ENCODE measurements at regions not wholly inside any gene's neighbourhood (a gene's known extent, or its start where the extent isn't known, plus 50 kb on each side); places are given as distances from the start of the nearest gene placed in this dataset.

GRCh38 chr19:28486473-28486872 is 726.5 kb downstream of the UQCRFS1 start:
- Histone ChIP-seq H3K27me3 (no peaks in the 10 kb centered on the region), H3K4me3 (no peak overlapping the region), H3K27ac (no peak overlapping the region), H3K9me3 (no peaks in the 10 kb centered on the region), H3K4me1 (ENCODE audit: insufficient read depth) (no peaks in the 10 kb centered on the region), H3K36me3 (no peaks in the 10 kb centered on the region)
- TF ChIP-seq POLR2A (IDR thresholded peaks at IDR 0.05) (no peak), CTCF (IDR thresholded peaks at IDR 0.05) (no peak), EP300 (IDR thresholded peaks at IDR 0.05) (no peak)
- 40 to 47% (median 45%) methylated on average over 3 of the region's 3 CpGs for WGBS, 3 donors
- intact Hi-C loops (cut with DNase I): no loop called here
- DNase-seq: no peak

- intact Hi-C loops (cut with DNase I): no loop called here
- no peaks in the 10 kb centered on the region for H3K4me1 ChIP-seq (ENCODE audit: insufficient read depth)
- no peaks in the 10 kb centered on the region for H3K27me3 ChIP-seq
- no peak overlapping the region for H3K4me3 ChIP-seq
- H3K36me3 ChIP-seq: no peaks in the 10 kb centered on the region
- DNase-seq: no peak
- H3K27ac ChIP-seq: no peak overlapping the region
- 47 to 57% (median 53%) methylated on average over 9 of the region's 9 CpGs for WGBS, 3 donors
- no peaks in the 10 kb centered on the region for H3K9me3 ChIP-seq
- TF ChIP-seq POLR2A (IDR thresholded peaks at IDR 0.05) (no peak), EP300 (IDR thresholded peaks at IDR 0.05) (no peak), CTCF (IDR thresholded peaks at IDR 0.05) (no peak)
These were observed 727.7 kb downstream of the UQCRFS1 start for GRCh38 chr19:28485292-28485691.

DNA sequence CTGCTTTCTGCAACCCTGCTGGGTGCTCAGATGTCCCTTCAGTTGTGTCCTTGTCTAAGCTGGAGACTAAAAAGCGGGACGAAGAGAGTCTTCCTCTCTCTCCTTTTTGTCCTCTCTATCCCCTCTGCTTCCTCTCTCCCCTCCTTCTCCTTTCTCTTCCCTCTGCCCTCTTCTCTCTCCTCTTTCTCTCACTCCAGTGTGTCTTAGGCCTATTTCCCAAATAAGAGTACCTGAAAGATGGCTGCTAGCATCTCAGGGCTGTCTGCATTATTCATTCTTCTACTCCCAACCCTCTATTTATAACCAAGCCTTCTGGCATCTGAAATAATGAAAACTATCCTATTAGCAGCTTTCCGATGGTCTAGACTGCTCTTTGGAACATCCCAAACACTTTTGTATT is 729.8 kb downstream of the UQCRFS1 start:
- H3K27me3 ChIP-seq: no peaks in the 10 kb centered on the region
- no peak for DNase-seq
- intact Hi-C loops (cut with DNase I): no loop called here
- no peaks in the 10 kb centered on the region for H3K4me1 ChIP-seq (ENCODE audit: insufficient read depth)
- H3K36me3 ChIP-seq: no peaks in the 10 kb centered on the region
- no peaks in the 10 kb centered on the region for H3K9me3 ChIP-seq
- H3K4me3 ChIP-seq: no peak overlapping the region
- TF ChIP-seq CTCF (IDR thresholded peaks at IDR 0.05) (no peak), EP300 (IDR thresholded peaks at IDR 0.05) (no peak), POLR2A (IDR thresholded peaks at IDR 0.05) (no peak)
- 62 to 93% (median 73%) methylated on average over 3 of the region's 3 CpGs for WGBS, 3 donors
- no peak overlapping the region for H3K27ac ChIP-seq

DNA sequence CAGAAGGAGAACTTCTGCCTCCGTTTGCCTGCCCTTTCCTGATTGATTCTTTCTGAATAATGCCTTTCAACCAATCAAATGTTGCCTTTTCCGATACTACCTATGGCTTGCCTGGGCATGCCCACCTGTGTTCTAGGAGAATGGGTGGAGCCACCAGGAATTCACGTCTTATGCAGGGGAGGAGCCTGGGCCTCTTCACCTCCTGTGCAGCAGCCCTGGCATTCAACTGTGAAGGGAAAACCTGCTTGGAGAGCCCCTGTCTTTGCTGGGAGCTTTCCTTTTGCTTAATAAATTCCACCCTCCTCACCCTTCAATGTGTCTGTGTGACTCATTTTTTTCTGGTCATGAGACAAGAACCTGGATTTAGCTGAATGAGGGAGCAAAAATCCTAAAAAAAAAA is 730.7 kb downstream of the UQCRFS1 start:
- no peak overlapping the region for H3K4me3 ChIP-seq
- H3K27ac ChIP-seq: no peak overlapping the region
- H3K9me3 ChIP-seq: no peaks in the 10 kb centered on the region
- no peaks in the 10 kb centered on the region for H3K36me3 ChIP-seq
- no peaks in the 10 kb centered on the region for H3K4me1 ChIP-seq (ENCODE audit: insufficient read depth)
- intact Hi-C loops (cut with DNase I): no loop called here
- 58 to 70% (median 63%) methylated on average over 3 of the region's 3 CpGs for WGBS, 3 donors
- TF ChIP-seq CTCF (IDR thresholded peaks at IDR 0.05): no peak
- no peak for TF ChIP-seq POLR2A (IDR thresholded peaks at IDR 0.05)
- no peak for TF ChIP-seq EP300 (IDR thresholded peaks at IDR 0.05)
- DNase-seq: no peak
- H3K27me3 ChIP-seq: no peaks in the 10 kb centered on the region

DNA sequence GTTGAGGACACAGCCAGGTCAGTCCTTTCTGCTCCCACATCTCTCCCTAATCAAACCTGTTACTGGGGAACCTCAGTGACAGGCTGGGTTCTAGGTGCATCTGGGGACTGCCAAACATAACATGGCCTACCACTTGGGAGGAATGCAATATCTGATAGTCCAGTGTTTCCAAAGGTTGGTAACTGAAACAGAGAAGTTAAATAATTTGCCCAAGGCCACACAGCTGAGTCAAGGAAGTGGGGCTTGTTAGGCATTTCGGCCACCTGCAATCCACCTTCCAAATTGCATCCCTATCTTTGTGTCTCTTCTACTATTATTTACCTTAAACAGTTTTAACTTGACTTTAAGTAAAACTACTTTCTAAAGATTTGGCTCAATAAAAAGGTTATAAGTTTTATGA is 731.3 kb downstream of the UQCRFS1 start:
- WGBS, 3 donors: 71 to 89% (median 81%) methylated on average over 1 of the region's 1 CpG
- no peak for DNase-seq
- no peak for TF ChIP-seq POLR2A (IDR thresholded peaks at IDR 0.05)
- TF ChIP-seq EP300 (IDR thresholded peaks at IDR 0.05): no peak
- no peak for TF ChIP-seq CTCF (IDR thresholded peaks at IDR 0.05)

More for the DNA sequence above, 731.3 kb downstream of the UQCRFS1 start:
- no peaks in the 10 kb centered on the region for H3K27me3 ChIP-seq
- H3K4me3 ChIP-seq: no peak overlapping the region
- H3K9me3 ChIP-seq: no peaks in the 10 kb centered on the region
- intact Hi-C loops (cut with DNase I): no loop called here
- H3K4me1 ChIP-seq (ENCODE audit: insufficient read depth): no peaks in the 10 kb centered on the region
- no peaks in the 10 kb centered on the region for H3K36me3 ChIP-seq
- no peak overlapping the region for H3K27ac ChIP-seq
